ENCODE measurements at regions not wholly inside any gene's neighbourhood (a gene's known extent, or its start where the extent isn't known, plus 50 kb on each side); places are given as distances from the start of the nearest gene placed in this dataset.

DNA sequence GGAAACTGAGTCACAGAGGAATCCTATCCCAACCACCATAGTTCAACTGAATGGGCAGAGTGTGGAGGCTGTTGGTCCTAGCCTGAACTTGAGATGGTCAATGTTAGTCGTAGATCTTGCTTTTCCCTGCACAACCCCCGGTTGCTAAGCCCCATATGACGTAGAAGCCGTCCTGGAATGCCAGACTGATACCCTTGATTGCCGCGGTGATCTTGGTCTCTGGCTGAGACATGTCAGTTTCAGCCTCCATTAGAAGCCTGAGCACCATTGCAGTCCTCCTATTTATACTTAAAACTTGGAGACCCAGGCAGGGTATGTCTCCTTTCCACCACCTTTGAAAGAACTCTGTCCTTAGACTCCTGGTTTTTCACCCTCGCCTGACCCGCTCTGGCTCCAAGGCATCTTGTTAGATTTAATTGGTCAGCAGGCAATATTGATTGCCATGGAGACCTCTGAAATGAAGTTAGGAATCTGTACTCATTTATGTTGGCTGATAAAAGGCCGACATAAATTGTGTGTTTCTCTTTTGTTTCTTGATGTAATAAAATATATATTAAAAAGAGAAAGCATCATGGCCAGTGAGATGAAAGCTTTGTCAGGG is 53.4 kb downstream of the RPLP1 start:
- DNase-seq: no peak

DNA sequence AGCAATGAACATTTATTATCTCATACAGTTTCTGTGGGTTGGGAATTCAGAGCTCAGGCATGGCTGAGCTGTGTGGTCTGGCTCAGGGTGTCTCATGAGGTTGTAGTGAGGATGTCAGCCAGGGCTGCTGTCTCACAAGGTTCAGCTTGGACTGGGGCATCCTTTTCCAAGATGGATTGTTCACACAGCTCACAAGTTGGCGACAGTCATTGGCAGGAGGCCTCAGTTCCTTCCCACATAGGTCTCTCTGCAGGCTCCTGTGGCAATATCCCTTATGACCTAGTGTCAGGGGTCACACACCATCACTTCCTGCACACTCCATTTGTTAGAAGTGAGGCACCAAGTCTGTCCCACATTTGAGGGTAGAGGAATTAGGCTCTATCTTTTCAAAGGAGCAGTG is 56.0 kb downstream of the RPLP1 start:
- DNase-seq: no peak

DNA sequence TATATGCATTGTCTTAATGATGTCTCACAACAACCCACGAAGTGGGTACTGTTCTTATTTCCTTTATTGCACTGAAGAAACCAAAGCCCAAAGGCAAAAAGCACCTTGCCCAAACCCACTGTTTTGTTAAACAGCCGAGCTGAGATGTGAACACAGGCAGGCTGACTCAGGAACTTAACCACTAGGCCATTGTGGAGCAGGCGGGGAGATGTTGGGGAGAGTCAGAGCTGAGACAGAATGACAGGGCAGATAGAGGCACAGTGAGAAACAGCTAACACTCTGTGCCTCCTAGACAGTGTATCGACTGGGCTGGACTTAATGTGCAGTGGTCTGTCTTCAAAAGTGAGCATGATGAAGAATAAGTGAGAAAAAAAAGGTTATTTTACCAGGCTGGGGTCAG is 56.5 kb downstream of the RPLP1 start:
- no peak for DNase-seq

DNA sequence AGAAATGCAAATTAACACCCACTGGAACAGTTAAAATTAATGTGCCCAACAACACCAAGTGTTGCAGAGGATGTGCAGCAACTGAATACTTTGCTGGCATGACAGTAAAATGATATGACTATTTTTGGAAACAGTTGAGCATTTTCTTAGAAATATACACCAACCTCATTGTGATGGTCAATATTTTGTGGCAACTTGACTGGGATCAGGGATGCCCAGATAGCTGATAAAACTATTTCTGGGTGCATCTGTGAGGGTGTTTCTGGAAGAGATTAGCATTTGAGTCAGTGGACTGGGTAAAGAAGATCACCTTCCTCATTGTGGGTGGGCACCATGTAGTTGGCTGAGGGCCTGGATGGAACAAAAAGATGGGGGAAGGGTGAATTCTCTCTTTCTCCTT is 57.9 kb downstream of the RPLP1 start:
- no peak for DNase-seq

DNA sequence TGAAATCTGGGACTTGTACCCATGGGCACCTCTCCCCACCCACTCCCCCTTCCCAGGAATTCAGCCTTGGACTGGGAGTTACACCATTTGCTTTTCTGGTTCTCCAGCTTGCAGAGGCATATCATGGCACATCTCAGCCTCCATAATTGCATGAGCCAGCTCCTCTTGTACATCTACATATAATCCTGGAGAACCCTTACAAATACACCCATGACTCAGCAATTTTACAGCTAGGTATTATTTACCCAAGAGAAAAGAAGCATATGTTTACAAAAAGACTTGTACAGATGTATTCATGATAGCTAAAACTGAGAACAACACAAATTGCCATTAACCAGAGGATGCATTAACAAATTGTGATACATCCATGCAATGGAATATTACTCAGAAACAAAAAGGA is 58.4 kb downstream of the RPLP1 start:
- DNase-seq: no peak

DNA sequence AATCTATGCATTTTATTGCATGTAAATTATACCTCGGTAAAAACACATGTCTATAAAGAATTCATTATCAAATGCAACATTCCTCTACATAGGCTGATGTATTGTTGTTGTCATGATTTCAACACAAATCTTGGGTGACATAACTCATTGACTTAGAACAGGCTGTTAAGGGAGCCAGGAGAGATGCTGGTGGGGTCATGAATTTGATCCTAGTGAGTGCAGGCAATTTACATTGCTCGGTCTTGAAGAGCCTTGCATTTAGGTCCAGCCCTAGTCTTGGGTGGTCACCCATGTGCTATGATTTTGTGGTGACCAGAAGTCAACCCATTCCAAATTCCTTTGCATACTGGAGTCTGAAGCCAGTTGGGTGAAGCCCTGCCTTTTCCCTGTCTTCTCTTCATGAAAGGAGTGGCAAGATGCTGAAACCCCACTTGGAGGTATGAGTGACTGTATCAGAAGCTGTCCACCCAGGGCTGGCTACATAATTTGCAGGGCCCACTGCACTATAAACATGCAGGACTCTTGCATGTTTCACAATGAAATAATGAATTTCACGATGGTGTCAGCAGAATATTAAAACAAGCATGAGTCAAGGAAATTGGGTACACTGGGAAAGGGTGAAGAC is 59.2 kb downstream of the RPLP1 start:
- no peak for DNase-seq

DNA sequence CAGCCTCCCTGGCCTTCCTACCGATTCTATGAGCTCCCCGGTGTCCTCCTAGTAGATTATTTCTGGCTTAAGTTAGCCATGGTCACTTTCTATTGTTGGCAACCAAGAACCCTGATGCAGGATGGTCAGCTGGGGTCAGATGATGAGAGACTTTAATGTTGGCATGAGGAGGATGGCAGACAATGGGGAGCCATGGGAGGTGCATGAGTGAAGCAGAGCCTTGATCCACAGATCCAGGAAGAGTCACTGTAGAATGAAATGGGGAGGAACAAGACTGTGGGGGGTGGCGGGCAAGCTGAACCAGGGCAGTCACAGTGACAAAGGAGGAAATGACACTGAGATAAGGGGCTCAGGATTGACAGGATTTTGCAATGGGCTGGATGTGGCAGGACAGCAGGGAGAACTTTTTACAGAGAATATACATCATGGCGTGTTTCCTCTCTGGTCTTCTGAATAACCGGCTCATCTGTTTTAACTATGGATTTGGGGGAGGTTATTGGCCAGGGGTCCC is 60.9 kb downstream of the RPLP1 start:
- no peak for DNase-seq

DNA sequence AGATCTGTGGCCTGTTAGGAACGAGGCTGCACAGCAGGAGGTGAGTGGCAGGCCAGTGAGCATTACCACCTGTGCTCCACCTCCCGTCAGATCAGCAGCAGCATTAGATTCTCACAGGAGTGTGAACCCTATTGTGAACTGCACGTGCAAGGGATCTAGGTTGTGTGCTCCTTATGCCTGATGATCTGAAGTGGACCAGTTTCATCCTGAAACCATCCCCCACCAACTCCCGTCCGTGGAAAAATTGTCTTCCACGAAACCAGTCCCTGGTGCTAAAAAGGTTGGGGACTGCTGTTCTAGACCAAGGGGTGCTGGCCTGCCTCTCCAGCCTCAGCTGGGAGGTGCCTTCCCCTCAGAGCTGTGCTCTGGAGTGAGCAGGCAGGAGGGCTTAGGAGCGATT is 61.4 kb downstream of the RPLP1 start:
- no peak for DNase-seq

DNA sequence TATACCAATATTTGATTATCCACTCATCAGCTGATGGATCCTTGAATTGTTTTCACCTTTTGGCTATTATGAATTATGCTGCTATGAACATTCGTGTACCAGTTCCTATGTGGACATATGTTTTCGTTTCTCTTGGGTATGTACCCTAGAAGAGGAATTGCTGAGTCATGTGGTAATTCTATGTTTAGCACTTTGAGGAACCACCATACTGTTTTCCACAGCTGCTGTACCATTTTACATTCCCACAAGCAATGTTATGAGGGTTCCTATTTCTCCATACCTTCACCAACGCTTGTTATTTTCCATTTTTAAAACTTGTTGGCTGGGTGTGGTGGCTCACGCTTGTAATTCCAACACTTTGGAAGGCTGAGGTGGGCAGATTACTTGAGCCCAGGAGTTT is 62.9 kb downstream of the RPLP1 start:
- no peak for DNase-seq

DNA sequence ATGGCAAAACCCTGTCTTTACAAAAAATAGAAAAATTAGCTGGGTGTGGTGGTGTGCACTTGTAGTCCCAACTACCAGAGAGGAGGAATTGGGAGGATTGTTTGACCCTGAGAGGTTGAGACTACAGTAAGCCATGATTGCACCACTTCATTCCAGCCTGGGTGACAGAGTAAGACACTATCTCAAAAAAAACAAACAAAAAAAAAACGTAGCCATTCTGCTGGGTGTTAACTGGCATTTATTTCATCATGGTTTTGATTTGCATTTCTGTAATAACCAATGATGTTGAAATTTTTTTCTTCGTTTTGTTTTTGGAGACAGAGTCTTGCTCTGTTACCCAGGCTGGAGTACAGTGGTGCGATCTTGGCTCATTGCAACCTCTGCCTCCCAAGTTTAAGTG is 63.3 kb downstream of the RPLP1 start:
- DNase-seq: no peak

DNA sequence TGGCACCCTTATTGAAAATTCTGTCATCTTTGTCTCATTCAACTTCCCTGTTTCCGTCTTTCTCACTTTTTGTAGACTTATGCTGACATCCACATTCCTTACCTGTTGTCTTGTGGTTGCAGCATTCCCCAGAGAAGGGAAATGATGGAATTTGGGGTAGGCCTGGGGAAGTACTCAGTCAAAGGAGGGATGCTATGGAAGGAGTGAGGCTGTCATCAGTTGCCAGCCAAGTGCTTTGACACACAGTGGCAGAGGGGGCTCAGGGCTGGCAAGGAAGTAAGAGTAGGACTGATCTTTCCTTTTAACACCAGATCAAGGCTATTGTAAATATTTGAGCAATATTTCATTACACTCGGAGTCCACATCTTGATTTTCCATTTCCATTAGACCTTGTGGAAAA is 64.4 kb downstream of the RPLP1 start:
- DNase-seq: no peak

DNA sequence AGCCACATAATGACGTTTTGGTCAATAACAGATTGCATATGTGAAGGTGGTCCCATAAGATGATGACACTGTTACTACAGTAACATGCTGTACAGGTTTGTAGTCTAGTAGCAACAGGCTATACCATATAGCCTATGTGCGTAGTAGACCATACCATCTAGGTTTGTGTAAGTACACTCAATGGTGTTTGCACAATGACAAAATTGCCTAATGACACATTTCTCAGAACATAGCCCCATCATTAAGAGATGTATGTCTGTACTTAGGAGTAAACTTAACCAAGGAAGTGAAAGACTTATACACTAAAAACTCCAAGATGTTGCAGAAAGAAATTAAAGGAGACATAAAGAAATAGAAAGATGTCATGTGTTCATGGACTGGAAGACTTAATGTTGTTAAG is 66.2 kb downstream of the RPLP1 start:
- no peak for DNase-seq

DNA sequence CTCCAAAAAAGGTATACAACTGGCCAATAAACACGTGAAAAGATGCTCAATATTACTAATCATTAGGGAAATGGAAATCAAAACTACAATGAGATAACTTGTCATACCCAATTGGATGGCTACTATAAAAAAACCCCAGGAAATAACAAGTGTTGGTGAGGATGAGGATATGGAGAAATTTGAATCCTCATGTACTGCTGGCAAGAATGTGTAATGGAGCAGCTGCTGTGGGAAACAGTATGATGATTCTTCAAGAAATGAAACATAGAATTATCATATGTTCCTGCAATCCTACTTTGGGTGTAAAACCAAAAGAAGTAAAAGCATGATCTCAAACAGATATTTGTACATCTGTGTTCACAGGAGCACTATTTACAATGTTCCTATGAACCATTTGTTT is 67.4 kb downstream of the RPLP1 start:
- no peak for DNase-seq

DNA sequence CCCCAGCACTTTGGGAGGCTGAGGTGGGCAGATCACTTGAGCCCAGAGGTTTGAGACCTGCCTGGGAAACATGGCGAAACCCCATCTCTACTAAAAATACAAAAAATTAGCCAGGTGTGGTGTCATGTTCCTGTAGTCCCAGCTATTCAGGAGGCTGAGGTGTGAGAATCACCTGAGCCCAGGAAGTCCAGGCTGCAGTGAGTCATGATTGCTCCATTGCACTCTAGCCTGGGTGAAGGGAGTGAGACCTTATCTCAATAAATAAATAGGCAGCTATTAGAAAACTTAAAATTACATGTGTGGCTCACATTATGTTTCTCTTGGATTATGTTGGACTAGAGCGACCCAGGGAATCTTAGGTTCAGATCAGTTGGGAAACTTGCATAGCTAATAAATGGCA is 69.7 kb downstream of the RPLP1 start:
- no peak for DNase-seq

DNA sequence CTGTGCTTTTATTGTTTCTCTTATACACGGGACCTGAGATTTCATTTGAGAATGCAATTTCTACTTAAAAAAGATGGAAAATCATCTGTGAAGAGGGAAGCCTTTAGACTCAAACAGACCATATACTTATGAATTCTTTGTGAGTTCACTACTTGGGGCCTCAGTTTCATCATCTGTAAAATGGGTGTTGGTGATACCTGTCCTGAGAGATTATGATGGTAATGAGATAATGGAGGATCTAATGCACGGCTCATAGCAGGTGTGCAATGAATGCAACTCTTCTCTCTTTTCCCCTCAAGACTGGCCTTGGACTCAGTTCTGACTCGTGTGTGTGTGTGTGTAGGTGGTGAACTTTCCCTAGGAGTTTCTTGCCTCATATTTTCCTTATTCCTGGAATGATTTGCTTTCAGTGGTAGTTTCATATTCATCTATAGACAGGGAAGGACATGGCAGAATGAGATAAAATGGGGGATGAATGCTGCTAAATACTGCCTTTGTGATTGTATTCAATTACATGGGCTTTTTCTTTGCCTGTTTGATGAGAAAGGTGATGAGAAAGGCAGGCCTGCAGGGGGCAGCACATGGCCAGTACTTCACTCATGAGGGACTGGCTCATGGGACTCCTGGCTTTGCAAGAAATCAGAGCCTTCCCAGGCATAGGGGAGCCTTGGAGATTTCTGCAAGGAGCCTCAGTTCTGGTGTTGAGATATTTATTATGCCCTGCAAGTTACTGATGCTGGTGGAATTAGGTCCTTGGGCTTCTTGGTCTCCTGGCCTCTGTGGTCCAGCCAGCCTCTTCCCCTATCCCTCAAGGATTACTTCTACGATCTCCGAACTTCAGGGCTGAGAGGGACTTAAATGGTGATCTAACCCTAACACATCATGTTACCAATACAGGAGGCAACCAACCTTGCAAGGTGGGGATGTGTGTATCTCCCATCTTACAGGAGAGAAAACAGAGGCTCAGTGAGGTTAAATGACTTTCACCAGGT is 70.7 kb downstream of the RPLP1 start:
- no peak for DNase-seq

DNA sequence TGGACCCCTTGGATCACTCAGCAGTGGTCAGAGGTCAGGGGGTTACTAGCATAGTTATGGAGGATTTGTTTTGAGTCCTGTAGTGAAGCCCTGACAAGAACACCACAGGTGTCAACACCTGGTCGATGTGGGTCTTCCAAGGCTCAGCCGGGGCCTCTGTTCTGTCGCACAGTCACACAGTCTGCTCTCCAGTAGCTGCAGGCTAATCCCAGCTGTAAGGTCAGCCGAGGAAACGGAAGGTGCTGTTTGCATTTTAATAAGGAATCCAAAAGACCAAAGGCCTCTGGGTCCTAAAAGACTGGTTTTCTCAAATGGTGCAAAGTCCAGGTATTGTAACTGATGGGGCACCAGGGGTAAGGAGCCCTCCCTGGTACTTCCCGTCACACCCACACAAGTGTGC is 71.7 kb downstream of the RPLP1 start:
- no peak for DNase-seq

DNA sequence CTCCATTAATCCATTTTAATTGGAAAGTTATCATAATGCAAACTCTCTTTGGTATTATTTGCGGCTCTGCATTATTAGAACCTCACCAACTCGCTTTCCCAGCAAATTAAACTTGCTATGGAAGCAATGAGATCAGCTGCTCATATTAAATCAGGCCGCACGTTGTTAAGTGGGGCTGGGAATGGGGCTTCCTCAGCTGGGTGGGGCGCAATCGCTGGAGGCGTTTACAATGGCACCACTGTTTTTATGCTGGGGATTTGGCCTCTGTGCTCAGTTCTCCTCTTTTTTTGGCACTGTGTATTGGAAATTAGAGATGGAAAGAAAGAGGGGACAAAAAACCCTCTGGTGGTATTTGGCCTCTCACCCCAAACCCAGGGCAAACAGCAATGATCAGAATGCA is 72.2 kb downstream of the RPLP1 start:
- DNase-seq: no peak

DNA sequence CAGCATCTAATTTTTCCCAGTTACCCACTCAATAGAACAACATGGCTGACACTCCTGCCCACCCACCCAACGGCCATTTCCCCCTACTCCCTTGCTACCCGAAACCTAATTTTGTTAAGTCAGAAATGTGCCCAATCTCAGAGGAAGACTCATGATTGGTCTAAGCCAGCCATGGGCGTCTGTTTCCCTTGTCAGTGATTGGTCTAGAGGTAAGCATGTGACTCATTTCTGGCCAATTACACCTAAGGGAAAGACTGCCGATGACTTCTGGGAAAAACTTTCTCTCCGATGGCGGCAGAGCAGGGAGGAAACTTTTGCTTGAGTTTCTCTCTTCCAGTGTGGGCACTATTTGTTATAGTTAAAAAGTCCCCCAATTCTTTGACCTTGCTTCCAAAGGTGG is 72.9 kb downstream of the RPLP1 start:
- no peak for DNase-seq

DNA sequence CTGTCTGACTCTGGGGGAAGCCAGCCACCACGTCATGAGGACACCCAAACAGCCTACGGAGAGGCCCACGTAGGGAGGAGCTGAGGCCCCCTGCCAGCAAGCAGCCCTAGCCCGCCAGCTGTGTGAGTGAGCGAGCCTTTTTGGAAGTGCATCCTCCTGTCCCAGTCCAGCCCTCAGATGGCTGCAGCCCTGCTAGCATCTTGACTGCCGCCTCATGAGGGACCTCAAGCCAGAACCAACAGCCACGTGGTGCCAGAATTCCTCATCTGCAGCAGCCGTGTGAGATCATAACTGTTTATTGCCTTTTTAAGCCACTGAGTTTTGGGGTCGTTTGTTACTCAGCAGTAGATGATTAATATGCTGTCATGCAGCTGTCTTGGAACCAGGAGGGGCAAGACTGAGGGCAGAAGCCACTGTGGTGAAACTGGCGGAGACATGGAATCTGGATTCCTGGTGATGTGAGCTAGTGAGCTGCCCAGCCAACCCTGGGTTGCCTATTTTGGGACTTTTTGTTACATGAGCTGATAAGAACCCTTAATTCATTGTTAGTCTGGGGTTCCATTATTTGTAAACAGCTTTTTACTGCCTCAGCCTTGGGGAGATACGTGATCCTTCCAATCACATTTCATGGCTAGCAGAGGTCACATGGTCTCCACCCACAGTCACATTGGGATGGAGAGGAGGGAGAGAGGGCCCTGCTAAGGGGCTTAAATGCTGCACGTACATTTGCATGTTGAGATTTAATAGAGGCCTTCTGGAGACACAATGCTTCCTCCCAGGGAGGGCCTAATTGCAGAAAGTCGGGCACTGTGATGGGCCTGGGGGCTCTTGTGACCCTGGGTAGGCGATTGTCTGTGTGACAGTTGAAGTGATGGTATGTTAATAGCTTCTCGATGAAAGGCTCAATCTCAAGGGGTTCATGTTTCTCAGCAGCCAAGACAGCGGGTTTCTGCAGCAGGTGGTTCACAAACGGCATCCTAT is 73.8 kb downstream of the RPLP1 start:
- no peak for DNase-seq

DNA sequence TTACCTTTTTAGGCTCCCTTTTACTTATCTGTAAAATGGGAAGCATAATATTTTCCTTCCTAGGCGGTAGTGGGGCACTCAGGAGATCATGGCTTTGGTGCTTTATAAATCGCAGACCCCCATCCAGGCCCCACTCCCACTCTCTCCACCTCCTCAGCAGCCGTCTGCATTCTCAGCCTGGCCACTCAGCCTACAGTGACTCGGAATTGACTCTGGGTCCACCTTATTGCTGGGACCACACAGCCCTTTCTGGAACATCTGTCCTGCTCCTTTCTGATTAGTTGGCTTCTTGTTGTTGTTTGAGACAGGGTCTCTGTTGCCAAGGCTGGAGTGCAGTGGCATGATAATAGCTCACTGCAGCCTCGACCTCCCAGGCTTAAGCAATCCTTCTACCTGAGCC is 76.5 kb downstream of the RPLP1 start:
- no peak for DNase-seq

DNA sequence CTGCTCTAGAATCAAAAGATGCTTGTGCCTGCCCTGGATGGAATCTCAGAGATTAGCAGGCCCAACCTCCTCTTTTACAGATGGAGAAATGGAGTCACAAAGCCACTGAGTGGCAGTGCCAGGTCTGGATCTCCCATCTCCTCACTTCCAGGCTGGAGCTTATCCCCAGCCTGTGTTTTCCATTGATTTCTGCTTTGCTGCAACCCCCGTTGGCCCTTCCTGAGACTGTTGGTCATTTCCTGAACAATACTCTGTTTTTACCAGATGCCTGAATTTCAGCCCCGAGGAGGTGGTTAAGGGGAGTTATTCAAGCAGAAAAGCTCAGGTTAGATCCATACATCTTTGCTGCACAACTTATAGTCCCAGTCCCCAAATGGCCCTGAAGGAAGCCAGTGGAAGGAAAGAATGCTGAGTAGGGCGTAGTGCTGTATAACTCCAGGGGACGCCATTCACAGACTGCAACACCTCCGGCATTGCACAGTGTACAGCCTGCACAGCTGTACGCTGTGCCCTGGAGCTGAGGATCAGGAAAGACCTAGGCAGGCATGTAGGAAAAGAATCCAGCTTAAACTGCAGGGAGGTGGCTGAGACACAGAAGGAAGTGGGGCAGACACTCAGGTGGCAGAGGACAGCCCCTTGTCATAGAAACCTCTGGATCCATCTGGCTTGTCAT is 77.5 kb downstream of the RPLP1 start:
- DNase-seq: no peak

All from right kidney (tissue), 1 donor.